Stimulated activated CD4-positive, alpha-beta T cell treated with anti-CD3 and anti-CD28 coated beads, Interleukin-12 subunit alpha, Interleukin-12 subunit beta, amount 100 ng/mL, for 24 hours (primary cell): ENCODE measurements at regions not wholly inside any gene's neighbourhood (a gene's known extent, or its start where the extent isn't known, plus 50 kb on each side); places are given as distances from the start of the nearest gene placed in this dataset.

Experiments
- DNase-seq, 2 experiments: peaks; one replicate each; pipeline ENCODE4 v3.0.0-alpha.2; 2020; ENCODE audit warnings: low read depth in 2 of 2

GRCh38 chr13:109885235-109885634 lies 98.9 kb upstream of the IRS2 start:
- no peak for DNase-seq

GRCh38 chr13:109884462-109884861 lies 98.1 kb upstream of the IRS2 start:
- no peak for DNase-seq

GRCh38 chr13:109883181-109884180 lies 97.1 kb upstream of the IRS2 start:
- no peak for DNase-seq

- no peak for DNase-seq
These were observed 95.7 kb upstream of the IRS2 start for GRCh38 chr13:109881961-109882558.

GRCh38 chr13:109881347-109881725 lies 95.0 kb upstream of the IRS2 start:
- no peak for DNase-seq

GRCh38 chr13:109880371-109881346 lies 94.3 kb upstream of the IRS2 start:
- DNase-seq = no peak

- DNase-seq = no peak
These were observed 93.0 kb upstream of the IRS2 start for GRCh38 chr13:109879338-109879737.

GRCh38 chr13:109877809-109878208 lies 91.4 kb upstream of the IRS2 start:
- DNase-seq = no peak

GRCh38 chr13:109875746-109876145 lies 89.4 kb upstream of the IRS2 start:
- DNase-seq = no peak

GRCh38 chr13:109874484-109875454 lies 88.4 kb upstream of the IRS2 start:
- DNase-seq = no peak

GRCh38 chr13:109873351-109874123 lies 87.2 kb upstream of the IRS2 start:
- DNase-seq = no peak

- DNase-seq = no peak
These were observed 86.5 kb upstream of the IRS2 start for GRCh38 chr13:109872864-109873263.

GRCh38 chr13:109870696-109871370 lies 84.5 kb upstream of the IRS2 start:
- DNase-seq = no peak

- DNase-seq = no peak
These were observed 83.9 kb upstream of the IRS2 start for GRCh38 chr13:109870274-109870673.

- DNase-seq = peak in 1 of 2 experiments; percentile 6
These were observed 83.2 kb upstream of the IRS2 start for GRCh38 chr13:109869312-109870237.

GRCh38 chr13:109868578-109869311 lies 82.4 kb upstream of the IRS2 start:
- DNase-seq = no peak

GRCh38 chr13:109867766-109868165 lies 81.4 kb upstream of the IRS2 start:
- no peak for DNase-seq

GRCh38 chr13:109862627-109863026 lies 76.2 kb upstream of the IRS2 start:
- DNase-seq = no peak
